Hepatocyte (in vitro differentiated cells): ENCODE measurements at regions not wholly inside any gene's neighbourhood (a gene's known extent, or its start where the extent isn't known, plus 50 kb on each side); places are given as distances from the start of the nearest gene placed in this dataset.

Experiments used
- EZH2 ChIP-seq: fragments of 200-600 bp; sonication (generic); IDR thresholded peaks from 2 replicates; pipeline ENCODE4 v1.6.1; 2016; ENCODE audit warnings: antibody characterized with exemption, mild to moderate bottlenecking, borderline replicate concordance
- TF ChIP-seq, protein P1 (sequence below): fragments of 200-600 bp; sonication (generic); IDR thresholded peaks from 2 replicates; pipeline ENCODE4 v1.5.1; 2016; ENCODE audit warnings: antibody characterized with exemption, mild to moderate bottlenecking; ENCODE audit not compliant: poor library complexity

DNA sequence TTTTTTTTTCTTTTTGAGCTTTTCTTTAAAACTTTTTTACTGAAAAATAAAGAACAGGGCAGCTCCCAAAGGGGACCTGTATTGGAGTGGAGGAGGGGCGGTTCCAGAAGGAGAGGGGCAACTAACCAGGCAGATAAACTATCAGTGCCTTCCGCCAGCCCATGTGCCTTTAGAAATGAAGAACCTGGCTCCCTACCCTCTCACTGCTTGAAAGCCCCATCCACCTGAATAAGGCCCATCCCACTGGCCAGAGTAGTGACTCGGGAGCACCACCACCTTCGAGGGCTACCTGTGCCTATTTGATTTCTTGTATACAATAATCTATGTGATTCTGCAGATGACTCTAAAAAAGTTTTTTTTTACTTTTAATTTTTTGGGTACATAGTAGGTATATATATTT is 276.7 kb downstream of the PSAT1 start:
- TF ChIP-seq, protein P1, sequence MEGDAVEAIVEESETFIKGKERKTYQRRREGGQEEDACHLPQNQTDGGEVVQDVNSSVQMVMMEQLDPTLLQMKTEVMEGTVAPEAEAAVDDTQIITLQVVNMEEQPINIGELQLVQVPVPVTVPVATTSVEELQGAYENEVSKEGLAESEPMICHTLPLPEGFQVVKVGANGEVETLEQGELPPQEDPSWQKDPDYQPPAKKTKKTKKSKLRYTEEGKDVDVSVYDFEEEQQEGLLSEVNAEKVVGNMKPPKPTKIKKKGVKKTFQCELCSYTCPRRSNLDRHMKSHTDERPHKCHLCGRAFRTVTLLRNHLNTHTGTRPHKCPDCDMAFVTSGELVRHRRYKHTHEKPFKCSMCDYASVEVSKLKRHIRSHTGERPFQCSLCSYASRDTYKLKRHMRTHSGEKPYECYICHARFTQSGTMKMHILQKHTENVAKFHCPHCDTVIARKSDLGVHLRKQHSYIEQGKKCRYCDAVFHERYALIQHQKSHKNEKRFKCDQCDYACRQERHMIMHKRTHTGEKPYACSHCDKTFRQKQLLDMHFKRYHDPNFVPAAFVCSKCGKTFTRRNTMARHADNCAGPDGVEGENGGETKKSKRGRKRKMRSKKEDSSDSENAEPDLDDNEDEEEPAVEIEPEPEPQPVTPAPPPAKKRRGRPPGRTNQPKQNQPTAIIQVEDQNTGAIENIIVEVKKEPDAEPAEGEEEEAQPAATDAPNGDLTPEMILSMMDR, result no peak
- TF ChIP-seq EZH2, result no peak
